ENCODE measurements at regions not wholly inside any gene's neighbourhood (a gene's known extent, or its start where the extent isn't known, plus 50 kb on each side); places are given as distances from the start of the nearest gene placed in this dataset.

GRCh38 chr11:69414773-69415187, 66.7 kb upstream of the LINC01488 start (continued):
- TF ChIP-seq NRF1 (IDR thresholded peaks at IDR 0.05; ENCODE audit: low read depth, low read length), result no peak
- TF ChIP-seq, protein P1, sequence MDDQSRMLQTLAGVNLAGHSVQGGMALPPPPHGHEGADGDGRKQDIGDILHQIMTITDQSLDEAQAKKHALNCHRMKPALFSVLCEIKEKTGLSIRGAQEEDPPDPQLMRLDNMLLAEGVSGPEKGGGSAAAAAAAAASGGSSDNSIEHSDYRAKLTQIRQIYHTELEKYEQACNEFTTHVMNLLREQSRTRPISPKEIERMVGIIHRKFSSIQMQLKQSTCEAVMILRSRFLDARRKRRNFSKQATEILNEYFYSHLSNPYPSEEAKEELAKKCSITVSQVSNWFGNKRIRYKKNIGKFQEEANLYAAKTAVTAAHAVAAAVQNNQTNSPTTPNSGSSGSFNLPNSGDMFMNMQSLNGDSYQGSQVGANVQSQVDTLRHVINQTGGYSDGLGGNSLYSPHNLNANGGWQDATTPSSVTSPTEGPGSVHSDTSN (IDR thresholded peaks at IDR 0.05), result no peak
- TF ChIP-seq REST (IDR thresholded peaks at IDR 0.05; ENCODE audit: low read depth, low read length), result no peak

- H3K9ac ChIP-seq, result no peak overlapping the region
- H3F3A ChIP-seq (replicated peaks; ENCODE audit: insufficient read depth), result no peaks in the 10 kb centered on the region
- H3K27ac ChIP-seq (ENCODE audit: low read depth in 2 of 2, low read length in 1 of 2), result no peak overlapping the region
- no peak for TF ChIP-seq TEAD4 (IDR thresholded peaks at IDR 0.05; ENCODE audit: borderline replicate concordance, insufficient read depth)
- TF ChIP-seq RFX5 (IDR thresholded peaks at IDR 0.05; ENCODE audit: low read length), result no peak
- TF ChIP-seq REST (IDR thresholded peaks at IDR 0.05; ENCODE audit: low read depth, low read length), result no peak
- H3K4me3 ChIP-seq (ENCODE audit: low read depth in 2 of 2, low read length in 1 of 2), result no peak overlapping the region
- H3K36me3 ChIP-seq (replicated peaks in 1 of 2; ENCODE audit: control insufficient read depth in 1 of 2, insufficient read depth in 2 of 2, low read length in 1 of 2), result no peaks in the 10 kb centered on the region
- POLR2A ChIA-PET, result no interaction called here
- no peaks in the 10 kb centered on the region for H3K27me3 ChIP-seq (ENCODE audit: insufficient read depth)
- no peak overlapping the region for H2AFZ ChIP-seq (ENCODE audit: low read depth)
- H3K9me2 ChIP-seq, result no peaks in the 10 kb centered on the region
- WGBS (ENCODE audit: low lambda C conversion rate), result 80% methylated on average over 7 of the region's 12 CpGs
- H3K4me2 ChIP-seq, result no peak overlapping the region
- no peaks in the 10 kb centered on the region for H3K9me3 ChIP-seq
- no peak for DNase-seq
- no peaks in the 10 kb centered on the region for H3K79me2 ChIP-seq (ENCODE audit: insufficient read depth)
- H3K4me1 ChIP-seq (ENCODE audit: control insufficient read depth in 1 of 2, insufficient read depth in 2 of 2, low read depth in 1 of 2, low read length in 1 of 2), result peaks cover 0 to 7% of the 10 kb centered on the region in 2 experiments; a peak in 3 of 4 replicates
- CTCF ChIA-PET, result no interaction called here
- H4K20me1 ChIP-seq (ENCODE audit: insufficient read depth), result no peaks in the 10 kb centered on the region
Observed at GRCh38 chr11:69415411-69416142, 65.9 kb upstream of the LINC01488 start.
